ENCODE measurements at regions not wholly inside any gene's neighbourhood (a gene's known extent, or its start where the extent isn't known, plus 50 kb on each side); places are given as distances from the start of the nearest gene placed in this dataset.
"Not testable (repeated sequence)": the region's sequence is repeated elsewhere in the genome, so short reads cannot be mapped to it uniquely, and the experiment has no call there.

DNA sequence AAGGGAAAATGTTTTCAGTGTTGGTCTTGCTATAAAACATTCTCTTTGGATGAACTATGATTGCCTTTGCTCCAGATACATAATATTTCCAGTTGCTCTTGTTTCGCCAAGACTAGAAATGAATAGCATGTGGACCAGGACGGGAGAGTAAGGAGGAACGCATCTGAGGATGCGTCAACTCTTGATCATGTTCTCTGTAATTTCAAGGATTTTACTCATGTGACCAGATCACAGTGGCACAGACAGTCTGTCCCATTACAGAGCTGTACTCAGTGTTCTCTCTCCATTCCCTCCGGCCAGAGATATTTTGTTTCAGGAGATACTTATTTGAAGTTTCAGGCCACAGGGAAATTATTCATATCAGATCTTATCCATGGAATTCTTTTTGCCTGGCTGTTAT is 266.6 kb downstream of the MID1IP1 start:
- no peak overlapping the region for H3K4me3 ChIP-seq
- H3K27me3 ChIP-seq: no peaks in the 10 kb centered on the region
- intact Hi-C loops (cut with DNase I): no loop called here
- H3K4me1 ChIP-seq: peaks cover 0 to 10% (median 0%) of the 10 kb centered on the region in 4 donors
- H3K27ac ChIP-seq: no peak overlapping the region
- no peaks in the 10 kb centered on the region for H3K9me3 ChIP-seq
- no peak for TF ChIP-seq POLR2A (IDR thresholded peaks at IDR 0.05)
- TF ChIP-seq CTCF (IDR thresholded peaks at IDR 0.05): no peak
- TF ChIP-seq EP300 (IDR thresholded peaks at IDR 0.05): no peak
- no peak for TF ChIP-seq POLR2AphosphoS5 (IDR thresholded peaks at IDR 0.05)
- H3K36me3 ChIP-seq: no peaks in the 10 kb centered on the region
- no peak for DNase-seq
- 95 to 97% methylated on average over 5 of the region's 5 CpGs for WGBS, 2 donors

DNA sequence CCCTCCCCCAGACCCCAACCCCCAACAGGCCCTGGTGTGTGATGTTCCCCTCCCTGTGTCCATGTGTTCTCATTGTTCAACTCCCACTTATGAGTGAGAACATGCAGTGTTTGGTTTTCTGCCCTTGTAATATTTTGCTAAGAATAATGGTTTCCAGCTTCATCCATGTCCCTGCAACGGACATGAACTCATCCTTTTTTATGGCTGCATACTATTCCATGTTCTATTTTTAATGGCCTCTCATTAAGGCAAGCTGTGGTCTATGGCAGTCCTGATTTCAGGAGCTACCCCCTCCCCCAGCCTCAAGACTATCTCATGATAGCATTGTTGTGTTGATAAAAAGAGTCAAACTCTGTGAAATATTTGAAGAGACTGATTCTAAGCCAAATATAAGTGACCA is 267.4 kb downstream of the MID1IP1 start:
- H3K4me3 ChIP-seq; DNase-seq; H3K36me3 ChIP-seq; H3K27me3 ChIP-seq; intact Hi-C loops (cut with DNase I); H3K27ac ChIP-seq; H3K9me3 ChIP-seq: not testable (repeated sequence)
- peaks cover 0 to 10% (median 0%) of the 10 kb centered on the region in 4 donors for H3K4me1 ChIP-seq
- WGBS, 2 donors: 91 to 92% methylated on average over 1 of the region's 1 CpG

GRCh38 chrX:39070009-39070408 is 268.8 kb downstream of the MID1IP1 start:
- intact Hi-C loops (cut with DNase I): no loop called here
- WGBS, 2 donors: 93 to 94% methylated on average over 28 of the region's 28 CpGs
- Histone ChIP-seq H3K4me1 (peaks cover 0 to 10% (median 0%) of the 10 kb centered on the region in 4 donors), H3K4me3 (no peak overlapping the region), H3K27me3 (no peaks in the 10 kb centered on the region), H3K36me3 (no peaks in the 10 kb centered on the region), H3K27ac (no peak overlapping the region), H3K9me3 (no peaks in the 10 kb centered on the region)
- TF ChIP-seq POLR2A (IDR thresholded peaks at IDR 0.05) (no peak), EP300 (IDR thresholded peaks at IDR 0.05) (no peak), POLR2AphosphoS5 (IDR thresholded peaks at IDR 0.05) (no peak), CTCF (IDR thresholded peaks at IDR 0.05) (no peak)
- DNase-seq: no peak

- Histone ChIP-seq H3K36me3 (no peaks in the 10 kb centered on the region), H3K27ac (no peak overlapping the region), H3K4me3 (no peak overlapping the region), H3K4me1 (no peaks in the 10 kb centered on the region), H3K27me3 (no peaks in the 10 kb centered on the region), H3K9me3 (no peaks in the 10 kb centered on the region)
- 87% methylated on average over 2 of the region's 2 CpGs for WGBS, 2 donors
- no peak for TF ChIP-seq EP300 (IDR thresholded peaks at IDR 0.05)
- intact Hi-C loops (cut with DNase I): no loop called here
- DNase-seq: no peak
These were observed 271.9 kb downstream of the MID1IP1 start for GRCh38 chrX:39073131-39073530.

GRCh38 chrX:39096599-39096998 is 295.3 kb downstream of the MID1IP1 start:
- Histone ChIP-seq H3K36me3 (no peaks in the 10 kb centered on the region), H3K4me3 (no peak overlapping the region), H3K27me3 (no peaks in the 10 kb centered on the region), H3K9me3 (no peaks in the 10 kb centered on the region), H3K27ac (no peak overlapping the region), H3K4me1 (no peaks in the 10 kb centered on the region)
- no peak for TF ChIP-seq EP300 (IDR thresholded peaks at IDR 0.05)
- TF ChIP-seq POLR2A (IDR thresholded peaks at IDR 0.05): no peak
- TF ChIP-seq POLR2AphosphoS5 (IDR thresholded peaks at IDR 0.05): no peak
- TF ChIP-seq CTCF (IDR thresholded peaks at IDR 0.05): no peak
- intact Hi-C loops (cut with DNase I): no loop called here
- no peak for DNase-seq
- 31 to 63% methylated on average over 1 of the region's 1 CpG for WGBS, 2 donors

GRCh38 chrX:39104745-39105144 is 303.5 kb downstream of the MID1IP1 start:
- H3K4me1 ChIP-seq: no peaks in the 10 kb centered on the region
- no peaks in the 10 kb centered on the region for H3K27me3 ChIP-seq
- H3K4me3 ChIP-seq: no peak overlapping the region
- 75 to 91% methylated on average over 1 of the region's 1 CpG for WGBS, 2 donors
- H3K9me3 ChIP-seq: no peaks in the 10 kb centered on the region
- H3K36me3 ChIP-seq: no peaks in the 10 kb centered on the region
- no peak overlapping the region for H3K27ac ChIP-seq
- no peak for DNase-seq
- intact Hi-C loops (cut with DNase I): no loop called here
- TF ChIP-seq CTCF (IDR thresholded peaks at IDR 0.05) (no peak), POLR2A (IDR thresholded peaks at IDR 0.05) (no peak), POLR2AphosphoS5 (IDR thresholded peaks at IDR 0.05) (no peak), EP300 (IDR thresholded peaks at IDR 0.05) (no peak)
